Stomach (tissue), 4 donors: ENCODE measurements at regions not wholly inside any gene's neighbourhood (a gene's known extent, or its start where the extent isn't known, plus 50 kb on each side); places are given as distances from the start of the nearest gene placed in this dataset.

Experiments
- EP300 ChIP-seq: sonication (generic); formaldehyde crosslinking; IDR thresholded peaks from one replicate; pipeline ENCODE4 v1.6.1; 2017; ENCODE audit warnings: antibody characterized with exemption
- POLR2A ChIP-seq, 4 donors: fragments of 450-650 bp; IDR thresholded peaks; one replicate each; pipeline ENCODE4 v1.6.1; 2016; ENCODE audit warnings: antibody characterized with exemption in 4 of 4, control low read depth in 2 of 4, mild to moderate bottlenecking in 1 of 4, moderate library complexity in 1 of 4
- POLR2AphosphoS5 ChIP-seq, 3 donors: sonication (generic); formaldehyde crosslinking; IDR thresholded peaks; one replicate each; pipeline ENCODE4 v1.6.1; 2016; ENCODE audit warnings: antibody characterized with exemption in 3 of 3
- TF ChIP-seq, protein P1 (sequence below), 7 experiments: fragments of 450-650 bp in 4 of 7; fragments of 200-600 bp in 3 of 7; sonication (generic) in 3 of 7; IDR thresholded peaks; one replicate each; pipeline ENCODE4 v1.5.1; 2016 to 2019; ENCODE audit warnings: antibody characterized with exemption in 7 of 7, control low read depth in 2 of 7, mild to moderate bottlenecking in 1 of 7

DNA sequence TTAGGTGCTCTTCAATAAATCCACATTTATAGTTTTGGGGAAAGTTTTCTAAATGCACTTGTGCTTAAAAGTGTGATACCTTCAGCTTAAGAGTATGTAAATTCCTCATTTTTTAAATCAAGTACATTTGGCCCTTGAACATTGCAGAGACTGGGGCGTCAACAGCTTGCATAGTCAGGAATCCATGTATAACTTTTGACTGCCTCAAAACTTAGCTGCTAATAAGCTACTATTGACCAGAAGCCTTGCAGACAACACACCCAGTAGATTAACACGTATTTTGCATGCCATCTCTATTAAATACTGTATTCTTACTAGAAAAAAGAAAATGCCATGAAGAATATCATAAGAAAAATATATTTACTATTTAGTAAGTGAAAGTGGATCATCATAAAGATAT, 1211.8 kb upstream of the ALCAM start:
- TF ChIP-seq POLR2A (IDR thresholded peaks at IDR 0.05) (no peak), EP300 (no peak), POLR2AphosphoS5 (IDR thresholded peaks at IDR 0.05) (no peak)
- TF ChIP-seq, protein P1, sequence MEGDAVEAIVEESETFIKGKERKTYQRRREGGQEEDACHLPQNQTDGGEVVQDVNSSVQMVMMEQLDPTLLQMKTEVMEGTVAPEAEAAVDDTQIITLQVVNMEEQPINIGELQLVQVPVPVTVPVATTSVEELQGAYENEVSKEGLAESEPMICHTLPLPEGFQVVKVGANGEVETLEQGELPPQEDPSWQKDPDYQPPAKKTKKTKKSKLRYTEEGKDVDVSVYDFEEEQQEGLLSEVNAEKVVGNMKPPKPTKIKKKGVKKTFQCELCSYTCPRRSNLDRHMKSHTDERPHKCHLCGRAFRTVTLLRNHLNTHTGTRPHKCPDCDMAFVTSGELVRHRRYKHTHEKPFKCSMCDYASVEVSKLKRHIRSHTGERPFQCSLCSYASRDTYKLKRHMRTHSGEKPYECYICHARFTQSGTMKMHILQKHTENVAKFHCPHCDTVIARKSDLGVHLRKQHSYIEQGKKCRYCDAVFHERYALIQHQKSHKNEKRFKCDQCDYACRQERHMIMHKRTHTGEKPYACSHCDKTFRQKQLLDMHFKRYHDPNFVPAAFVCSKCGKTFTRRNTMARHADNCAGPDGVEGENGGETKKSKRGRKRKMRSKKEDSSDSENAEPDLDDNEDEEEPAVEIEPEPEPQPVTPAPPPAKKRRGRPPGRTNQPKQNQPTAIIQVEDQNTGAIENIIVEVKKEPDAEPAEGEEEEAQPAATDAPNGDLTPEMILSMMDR (IDR thresholded peaks at IDR 0.05): no peak
